HepG2 (cell line): ENCODE measurements at regions not wholly inside any gene's neighbourhood (a gene's known extent, or its start where the extent isn't known, plus 50 kb on each side); places are given as distances from the start of the nearest gene placed in this dataset.

Experiments
- CTCF ChIP-seq: sonication (generic); formaldehyde crosslinking; IDR thresholded peaks from 2 replicates; pipeline ENCODE4 v1.5.0; 2020; ENCODE audit warnings: mild to moderate bottlenecking, missing genetic modification reagents, moderate library complexity
- REST ChIP-seq, 2 experiments: IDR thresholded peaks; 2 replicates each; pipeline ENCODE4 v1.6.1; 2011 to 2012; ENCODE audit warnings: low read length in 2 of 2, borderline replicate concordance in 1 of 2, low read depth in 1 of 2, mild to moderate bottlenecking in 1 of 2, moderate library complexity in 1 of 2
- ZNF256 ChIP-seq: sonication (generic); formaldehyde crosslinking; conservative IDR thresholded peaks from 2 replicates; pipeline ENCODE4 v1.4.0; 2020; ENCODE audit warnings: missing genetic modification reagents
- TF ChIP-seq, protein P1 (sequence below), 2 experiments: sonication (generic) in 1 of 2; formaldehyde crosslinking in 1 of 2; IDR thresholded peaks; 2 replicates each; pipeline versions ENCODE4 v1.5.1 to v1.6.1; 2011 to 2020; ENCODE audit warnings: borderline replicate concordance in 1 of 2, low read depth in 1 of 2, low read length in 1 of 2, mild to moderate bottlenecking in 1 of 2, missing genetic modification reagents in 1 of 2, moderate library complexity in 1 of 2

DNA sequence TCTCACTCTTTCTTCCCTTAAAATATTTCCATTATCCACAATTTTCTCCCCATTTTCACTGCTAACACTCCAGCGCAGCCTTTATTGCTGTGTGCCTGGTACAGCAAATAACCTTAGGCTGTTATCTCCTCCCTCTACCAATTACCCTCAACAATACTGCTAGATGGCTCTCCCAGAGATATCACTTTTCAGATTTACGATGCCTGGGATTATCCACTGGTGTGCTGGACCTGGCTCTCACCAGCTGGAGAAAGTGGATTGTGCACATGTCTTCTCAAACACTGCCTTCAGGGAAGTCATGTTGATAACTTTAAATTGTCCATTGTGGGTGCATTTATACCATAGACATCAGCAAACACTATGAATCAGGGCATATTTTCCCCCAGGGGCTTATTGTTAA lies 101.9 kb upstream of the ADAMTS20 start:
- TF ChIP-seq REST (IDR thresholded peaks at IDR 0.05; ENCODE audit: borderline replicate concordance in 1 of 2, low read depth in 1 of 2, low read length in 2 of 2) (no peak), CTCF (CRISPR knock-in tag) (no peak), ZNF256 (CRISPR knock-in tag) (no peak)
- TF ChIP-seq, protein P1, sequence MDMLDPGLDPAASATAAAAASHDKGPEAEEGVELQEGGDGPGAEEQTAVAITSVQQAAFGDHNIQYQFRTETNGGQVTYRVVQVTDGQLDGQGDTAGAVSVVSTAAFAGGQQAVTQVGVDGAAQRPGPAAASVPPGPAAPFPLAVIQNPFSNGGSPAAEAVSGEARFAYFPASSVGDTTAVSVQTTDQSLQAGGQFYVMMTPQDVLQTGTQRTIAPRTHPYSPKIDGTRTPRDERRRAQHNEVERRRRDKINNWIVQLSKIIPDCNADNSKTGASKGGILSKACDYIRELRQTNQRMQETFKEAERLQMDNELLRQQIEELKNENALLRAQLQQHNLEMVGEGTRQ (IDR thresholded peaks at IDR 0.05; ENCODE audit: low read depth, low read length) = no peak
- TF ChIP-seq, protein P1 (CRISPR knock-in tag; IDR thresholded peaks at IDR 0.05; ENCODE audit: borderline replicate concordance) = no peak
